Keratinocyte (primary cell): ENCODE measurements at regions not wholly inside any gene's neighbourhood (a gene's known extent, or its start where the extent isn't known, plus 50 kb on each side); places are given as distances from the start of the nearest gene placed in this dataset.

Experiments used
- DNase-seq: peaks from one replicate; pipeline ENCODE4 v3.0.0-alpha.2; 2011; ENCODE audit warnings: low read depth, missing footprints, low spot score
- FAIRE-seq: peaks from 2 replicates; lab custom pipeline; 2011; peaks lifted over from hg19 to GRCh38; lab: Jason Lieb, UNC
- H2AFZ ChIP-seq: 2 replicates; pipeline ENCODE4 v1.6.0; 2012; ENCODE audit warnings: low read length, control low read depth, inconsistent platforms; ENCODE audit not compliant: control insufficient read depth
- H3K27ac ChIP-seq: 2 replicates; pipeline ENCODE4 v1.5.1; 2011; ENCODE audit warnings: low read length; ENCODE audit not compliant: control insufficient read depth, insufficient read depth
- H3K27me3 ChIP-seq: 3 replicates; pipeline ENCODE4 v1.6.0; 2011; ENCODE audit warnings: low read length; ENCODE audit not compliant: control insufficient read depth, insufficient read depth; ENCODE audit errors: extremely low read depth
- H3K36me3 ChIP-seq, 2 experiments: 2 replicates in 1 of 2; 3 replicates in 1 of 2; pipeline ENCODE4 v1.5.1; 2011; ENCODE audit warnings: low read length in 2 of 2, mild to moderate bottlenecking in 1 of 2; ENCODE audit not compliant: control insufficient read depth in 2 of 2, insufficient read depth in 2 of 2; ENCODE audit errors: extremely low read depth in 1 of 2
- H3K4me1 ChIP-seq: 3 replicates; pipeline ENCODE4 v1.5.1; 2011; ENCODE audit warnings: low read length; ENCODE audit not compliant: control insufficient read depth, insufficient read depth; ENCODE audit errors: extremely low read depth
- H3K4me2 ChIP-seq: 3 replicates; pipeline ENCODE4 v1.6.0; 2011; ENCODE audit warnings: low read depth, low read length; ENCODE audit not compliant: control insufficient read depth, insufficient read depth; ENCODE audit errors: extremely low read depth
- H3K4me3 ChIP-seq, 3 experiments: fragments of 200-600 bp in 1 of 3; sonication (generic) in 1 of 3; 2 replicates in 2 of 3; 3 replicates in 1 of 3; pipeline ENCODE4 v1.5.1; 2011 to 2016; ENCODE audit warnings: low read length in 3 of 3, mild to moderate bottlenecking in 3 of 3, control low read depth in 2 of 3, inconsistent platforms in 1 of 3, low read depth in 1 of 3, mixed read lengths in 1 of 3, mixed run types in 1 of 3, moderate library complexity in 1 of 3; ENCODE audit not compliant: control insufficient read depth in 2 of 3, insufficient read depth in 2 of 3; ENCODE audit errors: extremely low read depth in 1 of 3
- H3K79me2 ChIP-seq: 2 replicates; pipeline ENCODE4 v1.6.0; 2012; ENCODE audit warnings: low read length; ENCODE audit not compliant: control insufficient read depth, insufficient read depth
- H3K9ac ChIP-seq: 3 replicates; pipeline ENCODE4 v1.6.0; 2011; ENCODE audit warnings: low read length; ENCODE audit not compliant: control insufficient read depth, insufficient read depth; ENCODE audit errors: extremely low read depth
- H3K9me1 ChIP-seq: 3 replicates; pipeline ENCODE4 v1.6.0; 2011; ENCODE audit warnings: low read length; ENCODE audit not compliant: control insufficient read depth, insufficient read depth; ENCODE audit errors: extremely low read depth
- H3K9me3 ChIP-seq: 2 replicates; pipeline ENCODE4 v1.5.1; 2012; ENCODE audit warnings: low read depth, low read length; ENCODE audit not compliant: control insufficient read depth
- H4K20me1 ChIP-seq: 3 replicates; pipeline ENCODE4 v1.6.0; 2011; ENCODE audit warnings: low read length; ENCODE audit not compliant: control insufficient read depth, insufficient read depth; ENCODE audit errors: extremely low read depth
- EZH2 ChIP-seq: IDR thresholded peaks from one replicate; pipeline ENCODE4 v1.6.1; 2012; ENCODE audit warnings: inconsistent platforms, mild to moderate bottlenecking, low read length, moderate library complexity
- dilution Hi-C: fragments of 300-500 bp; cut with MboI; formaldehyde crosslinking; loops from one replicate; pipeline ENCODE4 v1.7.0; 2020; ENCODE audit warnings: low sequenced_read_pairs; ENCODE audit not compliant: extremely low pct_ligation_motif_present
- TF ChIP-seq, protein P1 (sequence below), 3 experiments: IDR thresholded peaks in 1 of 3; conservative IDR thresholded peaks in 1 of 3; optimal IDR thresholded peaks in 1 of 3; 2 replicates in 2 of 3; 3 replicates in 1 of 3; pipeline versions ENCODE3 to v1.5.1; 2011; ENCODE audit warnings: low read length in 3 of 3, mild to moderate bottlenecking in 3 of 3, moderate library complexity in 2 of 3, control low read depth in 1 of 3, inconsistent platforms in 1 of 3; ENCODE audit not compliant: insufficient read depth in 2 of 3; ENCODE audit errors: extremely low read depth in 1 of 3

DNA sequence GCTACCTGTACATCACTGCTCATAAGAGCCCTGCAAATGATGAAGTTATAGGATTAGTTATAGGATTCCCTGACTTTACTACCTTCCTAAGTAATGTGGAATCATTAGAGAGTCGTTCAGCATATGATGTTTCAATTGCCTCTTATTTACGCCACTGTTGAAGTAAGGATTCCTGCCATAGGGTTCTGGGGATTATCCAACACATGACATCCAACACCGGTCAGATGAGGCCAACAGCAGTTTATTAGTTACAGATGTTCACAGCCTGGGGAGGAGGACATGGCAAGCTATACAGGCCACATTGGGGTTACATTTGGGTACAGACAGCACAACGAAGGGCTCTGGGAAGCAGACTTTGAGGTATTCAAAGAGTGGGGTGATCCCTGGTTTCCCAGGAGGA lies 134.1 kb upstream of the MC4R start:
- no peak for TF ChIP-seq EZH2
- TF ChIP-seq, protein P1, sequence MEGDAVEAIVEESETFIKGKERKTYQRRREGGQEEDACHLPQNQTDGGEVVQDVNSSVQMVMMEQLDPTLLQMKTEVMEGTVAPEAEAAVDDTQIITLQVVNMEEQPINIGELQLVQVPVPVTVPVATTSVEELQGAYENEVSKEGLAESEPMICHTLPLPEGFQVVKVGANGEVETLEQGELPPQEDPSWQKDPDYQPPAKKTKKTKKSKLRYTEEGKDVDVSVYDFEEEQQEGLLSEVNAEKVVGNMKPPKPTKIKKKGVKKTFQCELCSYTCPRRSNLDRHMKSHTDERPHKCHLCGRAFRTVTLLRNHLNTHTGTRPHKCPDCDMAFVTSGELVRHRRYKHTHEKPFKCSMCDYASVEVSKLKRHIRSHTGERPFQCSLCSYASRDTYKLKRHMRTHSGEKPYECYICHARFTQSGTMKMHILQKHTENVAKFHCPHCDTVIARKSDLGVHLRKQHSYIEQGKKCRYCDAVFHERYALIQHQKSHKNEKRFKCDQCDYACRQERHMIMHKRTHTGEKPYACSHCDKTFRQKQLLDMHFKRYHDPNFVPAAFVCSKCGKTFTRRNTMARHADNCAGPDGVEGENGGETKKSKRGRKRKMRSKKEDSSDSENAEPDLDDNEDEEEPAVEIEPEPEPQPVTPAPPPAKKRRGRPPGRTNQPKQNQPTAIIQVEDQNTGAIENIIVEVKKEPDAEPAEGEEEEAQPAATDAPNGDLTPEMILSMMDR (optimal IDR thresholded peaks at IDR 0.05 in 1 of 3, IDR thresholded peaks at IDR 0.05 in 1 of 3, conservative IDR thresholded peaks at IDR 0.05 in 1 of 3; ENCODE audit: extremely low read depth in 1 of 3, insufficient read depth in 2 of 3, low read length in 3 of 3), result no peak
- DNase-seq (no peak), FAIRE-seq (no peak)
- dilution Hi-C loops, result no loop called here
- Histone ChIP-seq H2AFZ (no peak overlapping the region), H3K79me2 (no peaks in the 10 kb centered on the region), H4K20me1 (no peaks in the 10 kb centered on the region), H3K27ac (no peak overlapping the region), H3K27me3 (no peaks in the 10 kb centered on the region), H3K4me3 (no peak overlapping the region), H3K9ac (no peak overlapping the region), H3K36me3 (no peaks in the 10 kb centered on the region), H3K4me1 (no peaks in the 10 kb centered on the region), H3K9me3 (no peaks in the 10 kb centered on the region), H3K4me2 (no peak overlapping the region), H3K9me1 (no peaks in the 10 kb centered on the region)

DNA sequence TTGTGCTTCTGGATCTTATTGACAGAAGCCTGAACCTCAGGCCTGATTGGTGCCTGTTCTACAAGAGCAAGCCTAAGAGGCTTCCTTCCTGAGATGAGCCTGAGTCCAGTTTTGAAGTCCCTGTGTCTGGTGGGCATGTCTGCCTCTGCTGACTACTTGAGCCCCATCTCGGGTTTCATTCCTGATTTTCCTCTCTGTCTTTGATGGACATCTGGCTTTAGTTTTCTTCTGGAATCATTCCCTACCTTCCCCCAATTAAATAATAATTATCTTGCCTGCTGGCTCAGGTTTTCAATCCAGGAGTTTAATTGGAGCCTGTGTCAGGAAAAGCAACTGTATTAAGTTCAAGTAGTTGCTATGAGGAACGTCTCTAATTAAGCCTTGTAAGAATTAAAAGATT lies 135.5 kb upstream of the MC4R start:
- dilution Hi-C loops, result no loop called here
- Histone ChIP-seq H3K4me3 (no peak overlapping the region), H3K27ac (no peak overlapping the region), H3K79me2 (no peaks in the 10 kb centered on the region), H3K4me2 (no peak overlapping the region), H3K9me1 (no peaks in the 10 kb centered on the region), H2AFZ (no peak overlapping the region), H3K27me3 (no peaks in the 10 kb centered on the region), H3K9me3 (no peaks in the 10 kb centered on the region), H3K9ac (no peak overlapping the region), H4K20me1 (no peaks in the 10 kb centered on the region), H3K36me3 (no peaks in the 10 kb centered on the region), H3K4me1 (no peaks in the 10 kb centered on the region)
- DNase-seq (no peak), FAIRE-seq (no peak)
- TF ChIP-seq, protein P1 (optimal IDR thresholded peaks at IDR 0.05 in 1 of 3, IDR thresholded peaks at IDR 0.05 in 1 of 3, conservative IDR thresholded peaks at IDR 0.05 in 1 of 3; ENCODE audit: extremely low read depth in 1 of 3, insufficient read depth in 2 of 3, low read length in 3 of 3), result no peak
- no peak for TF ChIP-seq EZH2
